ENCODE measurements at regions not wholly inside any gene's neighbourhood (a gene's known extent, or its start where the extent isn't known, plus 50 kb on each side); places are given as distances from the start of the nearest gene placed in this dataset.
A peak's percentile ranks its signal among the peaks of the same experiment; 100 is the strongest.

DNA sequence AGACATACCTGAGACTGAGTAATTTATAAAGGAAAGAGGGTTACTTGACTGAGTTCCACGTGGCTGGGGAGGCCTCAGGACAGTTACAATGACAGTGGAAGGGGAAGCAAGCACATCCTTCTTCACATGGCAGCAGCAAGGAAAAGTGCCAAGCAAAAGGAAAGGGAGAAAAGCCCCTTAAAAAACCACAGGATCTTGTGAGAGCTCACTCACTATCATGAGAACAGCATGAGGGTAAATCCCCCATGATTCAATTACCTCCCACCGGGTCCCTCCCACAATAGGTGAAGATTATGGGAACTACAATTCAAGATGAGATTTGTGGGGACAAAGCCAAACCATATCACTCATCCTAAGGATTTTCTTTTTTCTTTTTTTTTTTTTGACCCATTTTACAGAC lies 177.8 kb upstream of the EEA1 start:
- Histone ChIP-seq H3K27me3 (no peaks in the 10 kb centered on the region), H3K27ac (no peak overlapping the region), H3K9me3 (no peaks in the 10 kb centered on the region), H3K4me1 (peaks cover 0 to 13% (median 2%) of the 10 kb centered on the region in 4 donors), H3K4me3 (no peak overlapping the region), H3K36me3 (no peaks in the 10 kb centered on the region)
- no peak for TF ChIP-seq POLR2A (IDR thresholded peaks at IDR 0.05)
- TF ChIP-seq, protein P1, sequence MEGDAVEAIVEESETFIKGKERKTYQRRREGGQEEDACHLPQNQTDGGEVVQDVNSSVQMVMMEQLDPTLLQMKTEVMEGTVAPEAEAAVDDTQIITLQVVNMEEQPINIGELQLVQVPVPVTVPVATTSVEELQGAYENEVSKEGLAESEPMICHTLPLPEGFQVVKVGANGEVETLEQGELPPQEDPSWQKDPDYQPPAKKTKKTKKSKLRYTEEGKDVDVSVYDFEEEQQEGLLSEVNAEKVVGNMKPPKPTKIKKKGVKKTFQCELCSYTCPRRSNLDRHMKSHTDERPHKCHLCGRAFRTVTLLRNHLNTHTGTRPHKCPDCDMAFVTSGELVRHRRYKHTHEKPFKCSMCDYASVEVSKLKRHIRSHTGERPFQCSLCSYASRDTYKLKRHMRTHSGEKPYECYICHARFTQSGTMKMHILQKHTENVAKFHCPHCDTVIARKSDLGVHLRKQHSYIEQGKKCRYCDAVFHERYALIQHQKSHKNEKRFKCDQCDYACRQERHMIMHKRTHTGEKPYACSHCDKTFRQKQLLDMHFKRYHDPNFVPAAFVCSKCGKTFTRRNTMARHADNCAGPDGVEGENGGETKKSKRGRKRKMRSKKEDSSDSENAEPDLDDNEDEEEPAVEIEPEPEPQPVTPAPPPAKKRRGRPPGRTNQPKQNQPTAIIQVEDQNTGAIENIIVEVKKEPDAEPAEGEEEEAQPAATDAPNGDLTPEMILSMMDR (IDR thresholded peaks at IDR 0.05), result no peak
- no peak for TF ChIP-seq EP300 (IDR thresholded peaks at IDR 0.05)
- WGBS, 2 donors, result 65 to 78% methylated on average over 2 of the region's 2 CpGs
- no peak for DNase-seq (ENCODE audit: low spot score in 2 of 2)

DNA sequence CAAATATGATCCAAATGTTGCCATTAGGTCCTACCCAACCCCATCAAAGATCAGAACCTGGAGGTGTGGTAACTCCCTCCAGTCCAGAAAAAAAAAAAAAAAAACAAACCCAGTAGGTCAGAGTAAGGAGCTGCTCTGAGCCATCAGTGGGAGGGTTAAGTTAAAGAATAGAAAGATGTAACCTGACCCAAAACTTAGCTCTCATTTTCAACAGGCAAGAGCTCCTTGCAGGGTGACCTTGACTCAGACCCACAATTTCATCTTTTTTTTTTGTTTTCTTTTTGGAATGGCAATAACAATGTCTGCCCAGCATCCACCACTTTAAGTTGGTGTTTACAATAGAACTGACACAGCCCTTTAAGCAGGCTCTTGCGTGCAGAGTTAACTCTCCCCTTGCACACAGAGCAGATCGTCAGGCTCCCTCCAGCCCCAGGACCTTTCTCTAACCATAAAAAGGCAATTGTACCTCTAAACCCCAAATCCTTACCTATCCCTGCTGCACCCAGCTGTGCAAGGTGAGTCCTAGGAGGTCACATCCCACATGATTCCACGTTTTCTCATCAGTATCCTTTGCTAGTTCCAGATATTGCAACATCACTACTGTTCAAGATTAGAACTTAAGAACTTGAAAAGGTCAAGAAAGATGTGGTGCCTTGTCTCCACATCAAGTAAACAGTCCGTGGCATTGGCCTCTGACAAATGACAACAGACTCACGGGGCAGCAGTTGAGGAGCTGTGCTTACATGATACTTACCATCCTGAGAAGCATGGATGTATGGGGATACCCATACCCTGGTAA lies 178.6 kb upstream of the EEA1 start:
- Histone ChIP-seq H3K27me3 (no peaks in the 10 kb centered on the region), H3K4me3 (no peak overlapping the region), H3K27ac (no peak overlapping the region), H3K4me1 (peaks cover 0 to 9% (median 2%) of the 10 kb centered on the region in 4 donors), H3K9me3 (no peaks in the 10 kb centered on the region), H3K36me3 (no peaks in the 10 kb centered on the region)
- 76 to 82% methylated on average over 5 of the region's 5 CpGs for WGBS, 2 donors
- TF ChIP-seq, protein P1 (IDR thresholded peaks at IDR 0.05), result no peak
- TF ChIP-seq POLR2A (IDR thresholded peaks at IDR 0.05) (no peak), EP300 (IDR thresholded peaks at IDR 0.05) (no peak)
- DNase-seq (ENCODE audit: low spot score in 2 of 2), result no peak

DNA sequence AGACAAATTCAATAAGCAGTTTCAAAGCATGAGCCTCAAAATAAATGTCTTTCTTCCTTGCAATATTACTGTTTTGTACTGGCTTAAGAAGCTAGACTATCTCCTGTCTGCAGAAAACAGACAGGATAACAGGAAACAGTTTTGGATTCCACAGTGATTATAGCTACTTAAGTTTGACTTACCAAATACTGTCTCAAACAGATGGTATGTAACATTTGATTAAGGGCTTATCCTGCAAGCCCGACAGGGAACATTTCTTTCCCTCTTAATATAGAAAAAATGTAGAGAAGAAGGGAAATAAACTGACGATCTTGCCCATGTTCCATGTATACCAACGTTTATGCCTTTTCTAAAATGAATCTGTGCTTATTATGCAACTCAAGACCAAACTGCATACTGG lies 179.9 kb upstream of the EEA1 start:
- WGBS, 2 donors, result 53 to 55% methylated on average over 3 of the region's 3 CpGs
- H3K4me1 ChIP-seq, result peaks cover 0 to 9% (median 2%) of the 10 kb centered on the region in 4 donors
- H3K27ac ChIP-seq, result peak overlapping the region in 2 of 4 donors; percentile 2 to 15
- H3K36me3 ChIP-seq, result no peaks in the 10 kb centered on the region
- H3K27me3 ChIP-seq, result no peaks in the 10 kb centered on the region
- TF ChIP-seq POLR2A (IDR thresholded peaks at IDR 0.05) (no peak), EP300 (IDR thresholded peaks at IDR 0.05) (no peak)
- TF ChIP-seq, protein P1 (IDR thresholded peaks at IDR 0.05), result no peak
- no peak overlapping the region for H3K4me3 ChIP-seq
- H3K9me3 ChIP-seq, result no peaks in the 10 kb centered on the region
- DNase-seq (ENCODE audit: low spot score in 2 of 2), result no peak

DNA sequence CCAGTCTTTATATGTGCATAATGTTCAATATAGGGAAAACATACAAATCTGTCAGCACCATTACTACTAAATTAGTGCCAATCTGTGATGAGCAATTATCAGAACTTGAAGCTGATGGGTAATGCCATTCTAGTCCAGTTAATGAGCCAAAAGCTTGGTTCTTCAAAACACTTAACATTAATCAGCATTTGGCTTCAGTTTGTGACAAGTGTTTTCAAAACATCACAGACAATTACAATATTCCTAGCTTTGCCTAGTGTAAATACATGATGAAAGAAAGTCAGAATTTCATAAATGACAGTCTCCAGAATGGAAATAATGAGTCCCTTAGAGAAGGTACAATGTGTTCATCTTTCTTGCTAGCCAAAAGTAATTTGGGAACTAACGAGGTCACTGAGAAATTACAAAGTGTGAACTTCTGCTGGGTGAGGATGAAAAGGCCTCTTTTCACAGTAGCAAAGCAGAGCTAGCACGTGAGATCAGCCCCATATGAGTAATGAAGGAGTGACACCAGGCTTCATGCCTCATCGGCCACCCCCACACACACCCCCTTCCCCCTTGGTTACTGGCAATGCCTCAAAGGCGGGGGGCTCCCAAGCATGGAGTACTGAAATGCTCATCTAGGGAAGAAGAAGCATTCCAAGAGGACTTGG lies 180.6 kb upstream of the EEA1 start:
- WGBS, 2 donors, result 47 to 49% methylated on average over 4 of the region's 4 CpGs
- Histone ChIP-seq H3K4me1 (peaks cover 0 to 9% (median 2%) of the 10 kb centered on the region in 4 donors), H3K27ac (peak overlapping the region in 2 of 4 donors; percentile 1 to 15)

More for the DNA sequence above, 180.6 kb upstream of the EEA1 start:
- no peak for DNase-seq (ENCODE audit: low spot score in 2 of 2)
- no peaks in the 10 kb centered on the region for H3K27me3 ChIP-seq
- H3K36me3 ChIP-seq, result no peaks in the 10 kb centered on the region
- TF ChIP-seq, protein P1 (IDR thresholded peaks at IDR 0.05), result no peak
- TF ChIP-seq EP300 (IDR thresholded peaks at IDR 0.05) (no peak), POLR2A (IDR thresholded peaks at IDR 0.05) (no peak)
- H3K9me3 ChIP-seq, result no peaks in the 10 kb centered on the region
- H3K4me3 ChIP-seq, result no peak overlapping the region

Measured in tibial nerve (tissue), 4 donors.